Hepatocyte (in vitro differentiated cells): ENCODE measurements at regions not wholly inside any gene's neighbourhood (a gene's known extent, or its start where the extent isn't known, plus 50 kb on each side); places are given as distances from the start of the nearest gene placed in this dataset.

Source experiments
- EZH2 ChIP-seq: fragments of 200-600 bp; sonication (generic); IDR thresholded peaks from 2 replicates; pipeline ENCODE4 v1.6.1; 2016; ENCODE audit warnings: antibody characterized with exemption, mild to moderate bottlenecking, borderline replicate concordance
- TF ChIP-seq, protein P1 (sequence below): fragments of 200-600 bp; sonication (generic); IDR thresholded peaks from 2 replicates; pipeline ENCODE4 v1.5.1; 2016; ENCODE audit warnings: antibody characterized with exemption, mild to moderate bottlenecking; ENCODE audit not compliant: poor library complexity

- TF ChIP-seq, protein P1, sequence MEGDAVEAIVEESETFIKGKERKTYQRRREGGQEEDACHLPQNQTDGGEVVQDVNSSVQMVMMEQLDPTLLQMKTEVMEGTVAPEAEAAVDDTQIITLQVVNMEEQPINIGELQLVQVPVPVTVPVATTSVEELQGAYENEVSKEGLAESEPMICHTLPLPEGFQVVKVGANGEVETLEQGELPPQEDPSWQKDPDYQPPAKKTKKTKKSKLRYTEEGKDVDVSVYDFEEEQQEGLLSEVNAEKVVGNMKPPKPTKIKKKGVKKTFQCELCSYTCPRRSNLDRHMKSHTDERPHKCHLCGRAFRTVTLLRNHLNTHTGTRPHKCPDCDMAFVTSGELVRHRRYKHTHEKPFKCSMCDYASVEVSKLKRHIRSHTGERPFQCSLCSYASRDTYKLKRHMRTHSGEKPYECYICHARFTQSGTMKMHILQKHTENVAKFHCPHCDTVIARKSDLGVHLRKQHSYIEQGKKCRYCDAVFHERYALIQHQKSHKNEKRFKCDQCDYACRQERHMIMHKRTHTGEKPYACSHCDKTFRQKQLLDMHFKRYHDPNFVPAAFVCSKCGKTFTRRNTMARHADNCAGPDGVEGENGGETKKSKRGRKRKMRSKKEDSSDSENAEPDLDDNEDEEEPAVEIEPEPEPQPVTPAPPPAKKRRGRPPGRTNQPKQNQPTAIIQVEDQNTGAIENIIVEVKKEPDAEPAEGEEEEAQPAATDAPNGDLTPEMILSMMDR = no peak
- no peak for TF ChIP-seq EZH2
These were observed 230.8 kb upstream of the FERD3L start for GRCh38 chr7:19375976-19376375.
